NCI-H748 (cell line): ENCODE measurements at regions not wholly inside any gene's neighbourhood (a gene's known extent, or its start where the extent isn't known, plus 50 kb on each side); places are given as distances from the start of the nearest gene placed in this dataset.

Experiments
- DNase-seq: peaks from one replicate; lab custom pipeline; 2025; ENCODE audit not compliant: unreplicated experiment; lab: John Stamatoyannopoulos, UW

GRCh38 chr22:22743128-22743760 is 98.8 kb downstream of the GGTLC2 start:
- no peak for DNase-seq

- DNase-seq = no peak
Observed at GRCh38 chr22:22744412-22745224, 100.2 kb downstream of the GGTLC2 start.

GRCh38 chr22:22745225-22746060 is 101.0 kb downstream of the GGTLC2 start:
- DNase-seq = peak; percentile 33

- DNase-seq = no peak
Observed at GRCh38 chr22:22746061-22746962, 101.9 kb downstream of the GGTLC2 start.

GRCh38 chr22:22746963-22747933 is 102.8 kb downstream of the GGTLC2 start:
- no peak for DNase-seq

- DNase-seq = no peak
Observed at GRCh38 chr22:22748297-22748743, 103.9 kb downstream of the GGTLC2 start.

GRCh38 chr22:22748756-22749155 is 104.3 kb downstream of the GGTLC2 start:
- no peak for DNase-seq

- no peak for DNase-seq
Observed at GRCh38 chr22:22749167-22749758, 104.8 kb downstream of the GGTLC2 start.

- no peak for DNase-seq
Observed at GRCh38 chr22:22750335-22751042, 106.1 kb downstream of the GGTLC2 start.

GRCh38 chr22:22751043-22751603 is 106.7 kb downstream of the GGTLC2 start:
- DNase-seq = no peak

- DNase-seq = no peak
Observed at GRCh38 chr22:22752199-22752555, 107.8 kb downstream of the GGTLC2 start.

GRCh38 chr22:22752556-22753477 is 108.4 kb downstream of the GGTLC2 start:
- peak; percentile 1 for DNase-seq

GRCh38 chr22:22753526-22754267 is 109.3 kb downstream of the GGTLC2 start:
- DNase-seq = peak; percentile 55

- no peak for DNase-seq
Observed at GRCh38 chr22:22754268-22754657, 109.8 kb downstream of the GGTLC2 start.

GRCh38 chr22:22754961-22755777 is 110.8 kb downstream of the GGTLC2 start:
- no peak for DNase-seq

- no peak for DNase-seq
Observed at GRCh38 chr22:22755778-22756100, 111.3 kb downstream of the GGTLC2 start.
